ENCODE measurements at regions not wholly inside any gene's neighbourhood (a gene's known extent, or its start where the extent isn't known, plus 50 kb on each side); places are given as distances from the start of the nearest gene placed in this dataset.

- ChIA-PET POLR2A (no interaction called here), CTCF (no interaction called here)
- intact Hi-C loops (cut with micrococcal nuclease; ENCODE audit: unreplicated experiment): no loop called here
- peaks cover 48% of the 10 kb centered on the region for H3K27me3 ChIP-seq (ENCODE audit: control insufficient read depth, insufficient read depth, low read length)
- H3K9me3 ChIP-seq (ENCODE audit: control insufficient read depth, insufficient read depth, low read depth, low read length): no peaks in the 10 kb centered on the region
- TF ChIP-seq TCF7L2 (IDR thresholded peaks at IDR 0.05; ENCODE audit: low read depth, low read length) (no peak), REST (IDR thresholded peaks at IDR 0.05; ENCODE audit: insufficient read depth in 1 of 2, low read depth in 2 of 2, low read length in 1 of 2) (no peak), CTCF (IDR thresholded peaks at IDR 0.05) (no peak), SIN3A (IDR thresholded peaks at IDR 0.05; ENCODE audit: borderline replicate concordance, insufficient read depth, low read depth, low read length) (no peak), POLR2AphosphoS5 (IDR thresholded peaks at IDR 0.05; ENCODE audit: low read depth, low read length) (no peak)
- no peak overlapping the region for H3K27ac ChIP-seq (ENCODE audit: low read length)
- DNase-seq (ENCODE audit: low read depth, low spot score): no peak
- no peaks in the 10 kb centered on the region for H3K36me3 ChIP-seq (ENCODE audit: control insufficient read depth, insufficient read depth, low read length)
- no peak for ATAC-seq
- BruUV-seq (replicated peaks): no TSS peak
- in situ Hi-C loops (cut with HindIII; ENCODE audit: low pct_unique_long_range_greater_than_20kb, low sequenced_read_pairs): no loop called here
- H3K4me1 ChIP-seq (ENCODE audit: control insufficient read depth, insufficient read depth, low read length): no peaks in the 10 kb centered on the region
- H3K4me3 ChIP-seq (ENCODE audit: low read depth in 2 of 2, low read length in 2 of 2): no peak overlapping the region
These were observed 257.8 kb upstream of the B3GAT1 start for GRCh38 chr11:134669796-134670195.

GRCh38 chr11:134668796-134669195, 256.8 kb upstream of the B3GAT1 start:
- ATAC-seq: no peak
- Histone ChIP-seq H3K9me3 (ENCODE audit: control insufficient read depth, insufficient read depth, low read depth, low read length) (no peaks in the 10 kb centered on the region), H3K27ac (ENCODE audit: low read length) (no peak overlapping the region), H3K36me3 (ENCODE audit: control insufficient read depth, insufficient read depth, low read length) (no peaks in the 10 kb centered on the region), H3K4me3 (ENCODE audit: low read depth in 2 of 2, low read length in 2 of 2) (no peak overlapping the region), H3K4me1 (ENCODE audit: control insufficient read depth, insufficient read depth, low read length) (no peaks in the 10 kb centered on the region), H3K27me3 (ENCODE audit: control insufficient read depth, insufficient read depth, low read length) (peaks cover 41% of the 10 kb centered on the region)
- no peak for DNase-seq (ENCODE audit: low read depth, low spot score)
- in situ Hi-C loops (cut with HindIII; ENCODE audit: low pct_unique_long_range_greater_than_20kb, low sequenced_read_pairs): no loop called here
- POLR2A ChIA-PET: no interaction called here
- no TSS peak for BruUV-seq (replicated peaks)
- intact Hi-C loops (cut with micrococcal nuclease; ENCODE audit: unreplicated experiment): no loop called here
- CTCF ChIA-PET: no interaction called here
- no peak for TF ChIP-seq POLR2AphosphoS5 (IDR thresholded peaks at IDR 0.05; ENCODE audit: low read depth, low read length)
- TF ChIP-seq REST (IDR thresholded peaks at IDR 0.05; ENCODE audit: insufficient read depth in 1 of 2, low read depth in 2 of 2, low read length in 1 of 2): no peak
- no peak for TF ChIP-seq TCF7L2 (IDR thresholded peaks at IDR 0.05; ENCODE audit: low read depth, low read length)
- TF ChIP-seq CTCF (IDR thresholded peaks at IDR 0.05): no peak
- TF ChIP-seq SIN3A (IDR thresholded peaks at IDR 0.05; ENCODE audit: borderline replicate concordance, insufficient read depth, low read depth, low read length): no peak

Measured in Panc1 (cell line).